T-helper 2 cell treated with Interferon-gamma antibody and Interleukin-4, amounts not matched to agents 100 ng/mL and 5 ng/mL, for 36 hours (primary cell): ENCODE measurements at regions not wholly inside any gene's neighbourhood (a gene's known extent, or its start where the extent isn't known, plus 50 kb on each side); places are given as distances from the start of the nearest gene placed in this dataset.
"Not testable (repeated sequence)": the region's sequence is repeated elsewhere in the genome, so short reads cannot be mapped to it uniquely, and the experiment has no call there.

Source experiments
- intact Hi-C: fragments of 100-400 bp; cut with micrococcal nuclease; formaldehyde crosslinking; loops from one replicate; pipeline ENCODE4 v1.15.1; 2023

DNA sequence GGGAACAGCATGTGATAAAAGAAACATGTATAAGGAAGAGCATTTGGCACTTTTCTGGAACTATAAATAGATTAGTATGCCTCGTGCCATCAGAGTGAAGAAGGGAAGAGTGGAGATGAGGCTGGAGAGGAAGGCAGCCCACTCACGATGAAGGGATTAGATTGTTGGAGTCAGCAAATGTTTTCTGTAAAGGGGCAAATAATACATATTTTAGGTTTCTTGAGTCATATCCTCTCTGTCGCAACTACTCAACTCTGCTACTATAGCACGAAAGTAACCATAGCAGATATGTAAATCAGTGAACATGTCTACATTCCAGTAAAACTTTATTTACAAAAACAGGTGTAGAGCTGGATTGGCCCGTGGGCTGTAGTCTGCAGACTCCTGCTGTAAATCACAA, 147.8 kb downstream of the TENT5C start:
- intact Hi-C loops, result loop anchor here (1.0 to 10.0 kb wide), 7 partner anchors 43 to 389 kb away; partner anchors contain the start of genes MAN1A2 and TENT5C

- intact Hi-C loops, result loop anchor here (1.0 to 10.0 kb wide), 7 partner anchors 44 to 390 kb away; partner anchors contain the start of genes MAN1A2 and TENT5C
Measured at GRCh38 chr1:117754061-117754969, 148.5 kb downstream of the TENT5C start.

DNA sequence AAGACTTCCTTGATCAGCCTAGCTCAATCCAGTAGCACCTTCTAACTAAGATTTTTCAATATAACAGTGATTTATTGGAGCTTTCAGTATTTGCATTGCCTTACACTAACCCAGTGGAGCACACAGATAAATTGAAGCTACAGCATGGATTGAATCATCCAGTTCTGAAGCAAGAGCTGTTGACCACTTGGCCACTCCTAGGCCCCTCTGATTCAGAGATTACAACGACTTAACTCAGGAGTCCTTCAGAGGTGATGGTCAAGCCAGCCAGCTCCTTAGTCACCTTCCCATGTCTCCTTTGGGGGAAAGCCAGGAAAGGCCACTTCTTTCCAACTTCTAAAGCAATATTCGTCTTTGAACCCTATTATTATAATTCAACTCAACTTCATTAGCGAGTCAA, 151.8 kb downstream of the TENT5C start:
- intact Hi-C loops, result loop anchor here (2.0 to 10.0 kb wide), 4 partner anchors 23 to 393 kb away; partner anchors contain the start of genes MAN1A2 and TENT5C

DNA sequence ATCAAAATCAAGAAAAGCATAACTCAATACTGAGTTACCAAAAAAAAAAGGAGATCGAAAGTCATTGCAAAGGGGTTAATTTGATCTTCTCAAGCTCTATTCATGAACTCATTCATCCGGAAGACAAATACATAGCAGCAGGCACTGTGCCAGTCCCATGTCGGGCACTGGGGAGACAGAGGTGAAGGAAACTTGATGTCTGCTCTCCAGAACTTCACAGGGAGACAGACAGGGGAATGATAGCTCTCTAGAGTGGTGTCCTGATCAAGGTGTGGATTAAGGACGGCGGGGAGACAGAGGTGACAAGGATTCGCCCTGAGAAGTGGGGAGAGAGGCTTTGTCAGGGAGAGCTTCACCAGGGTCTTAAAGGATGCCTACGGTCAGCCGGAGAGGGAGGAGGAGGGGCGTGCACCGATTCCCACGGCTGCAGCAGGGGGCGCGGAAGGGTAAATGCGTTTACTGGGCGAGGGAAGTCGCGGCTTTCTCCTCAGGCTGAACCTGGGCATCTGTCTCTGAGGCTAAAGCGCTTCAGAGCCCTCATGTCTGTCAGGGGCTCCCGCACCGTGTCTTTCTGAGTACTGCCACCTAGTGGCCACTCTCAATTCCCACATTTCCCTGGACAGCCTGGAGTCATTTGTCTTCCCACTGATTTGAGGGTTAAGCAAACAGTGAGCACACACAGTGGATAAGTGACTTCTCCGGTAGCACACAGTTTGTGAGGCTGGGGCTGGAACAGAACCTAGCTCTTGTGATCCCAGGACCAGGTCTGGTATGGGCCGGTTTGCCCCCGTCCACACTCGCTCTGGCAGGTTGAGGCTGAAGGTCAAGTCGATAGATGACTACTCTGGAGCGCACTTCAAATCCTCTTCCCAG, 152.8 kb downstream of the TENT5C start:
- intact Hi-C loops, result loop anchor here (1.0 to 10.0 kb wide), 6 partner anchors 24 to 394 kb away; partner anchors contain the start of genes MAN1A2 and TENT5C

GRCh38 chr1:117759535-117759934, 153.7 kb downstream of the TENT5C start:
- intact Hi-C loops, result loop anchor here (1.0 to 10.0 kb wide), 6 partner anchors 25 to 395 kb away; partner anchors contain the start of genes MAN1A2 and TENT5C

- intact Hi-C loops, result no loop called here
Measured at GRCh38 chr1:117760069-117760468, 154.2 kb downstream of the TENT5C start.

GRCh38 chr1:117760485-117760884, 154.6 kb downstream of the TENT5C start:
- intact Hi-C loops, result no loop called here

DNA sequence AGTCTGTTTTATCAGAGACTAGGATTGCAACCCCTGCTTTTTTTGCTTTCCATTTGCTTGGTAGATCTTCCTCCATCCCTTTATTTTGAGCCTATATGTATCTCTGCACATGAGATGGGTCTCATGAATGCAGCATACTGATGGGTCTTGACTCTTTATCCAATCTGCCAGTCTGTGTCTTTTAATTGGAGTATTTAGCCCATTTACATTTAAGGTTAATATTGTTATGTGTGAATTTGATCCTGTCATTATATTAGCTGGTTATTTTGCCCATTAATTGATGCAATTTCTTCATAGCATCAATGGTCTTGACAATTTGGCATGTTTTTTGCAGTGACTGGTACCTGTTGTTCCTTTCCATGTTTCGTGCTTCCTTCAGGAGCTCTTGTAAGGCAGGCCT, 161.7 kb downstream of the GDAP2 start:
- intact Hi-C loops, result not testable (repeated sequence)

GRCh38 chr1:117770981-117771531, 158.4 kb downstream of the GDAP2 start:
- intact Hi-C loops, result no loop called here

DNA sequence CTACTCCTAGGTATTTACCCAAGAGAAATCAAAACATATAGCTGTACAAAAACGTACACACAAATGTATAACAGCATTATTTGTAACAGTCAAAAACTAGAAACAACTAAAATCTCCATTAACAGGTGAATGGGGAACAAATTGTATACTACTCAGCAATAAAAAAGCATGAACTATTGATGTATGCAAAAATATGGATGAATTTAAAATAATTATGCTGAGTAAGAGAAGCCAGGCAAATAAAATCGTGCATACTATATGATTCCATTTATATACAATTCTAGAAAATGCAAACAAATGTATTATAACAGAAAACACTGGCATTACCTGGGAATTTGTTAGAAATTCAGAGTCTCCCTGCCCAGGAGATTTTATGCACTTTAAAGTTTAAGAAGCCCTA, 150.1 kb downstream of the GDAP2 start:
- intact Hi-C loops, result no loop called here

DNA sequence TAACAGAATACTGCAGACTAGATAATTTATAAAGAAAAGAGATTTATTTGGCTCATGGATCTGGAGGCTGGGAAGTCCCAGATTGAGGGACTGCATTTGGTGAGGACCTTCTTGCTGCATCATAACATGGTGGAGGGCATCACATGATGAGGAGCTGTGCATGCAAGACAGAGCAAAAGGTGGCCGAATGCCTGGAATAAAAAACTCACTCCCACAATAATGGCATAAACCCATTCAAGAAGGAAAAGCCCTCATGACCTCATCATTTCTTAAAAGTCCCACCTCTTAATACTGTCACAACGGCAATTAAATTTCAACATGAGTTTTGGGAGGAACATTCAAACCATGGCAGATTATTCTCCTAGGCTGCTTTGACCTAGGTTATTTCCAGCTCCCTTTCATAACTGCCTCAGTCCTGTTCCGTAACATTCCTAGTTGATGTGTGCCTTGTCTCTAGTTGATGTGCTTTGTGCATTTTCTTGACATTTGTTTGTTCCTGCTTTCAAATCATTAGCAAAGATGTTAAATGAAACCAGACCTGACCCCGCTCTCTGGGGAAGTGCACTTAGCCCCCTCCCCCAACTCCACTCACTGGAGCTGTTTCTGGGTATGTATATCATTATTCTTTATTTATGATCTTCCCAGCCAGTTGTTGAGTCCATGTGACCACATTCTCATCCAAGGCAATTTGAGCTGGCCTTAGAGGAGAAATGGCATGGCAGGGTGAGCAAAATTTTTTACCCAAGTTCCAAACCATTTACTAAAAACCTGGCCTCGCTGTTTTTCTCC, 148.5 kb downstream of the GDAP2 start:
- intact Hi-C loops, result no loop called here

DNA sequence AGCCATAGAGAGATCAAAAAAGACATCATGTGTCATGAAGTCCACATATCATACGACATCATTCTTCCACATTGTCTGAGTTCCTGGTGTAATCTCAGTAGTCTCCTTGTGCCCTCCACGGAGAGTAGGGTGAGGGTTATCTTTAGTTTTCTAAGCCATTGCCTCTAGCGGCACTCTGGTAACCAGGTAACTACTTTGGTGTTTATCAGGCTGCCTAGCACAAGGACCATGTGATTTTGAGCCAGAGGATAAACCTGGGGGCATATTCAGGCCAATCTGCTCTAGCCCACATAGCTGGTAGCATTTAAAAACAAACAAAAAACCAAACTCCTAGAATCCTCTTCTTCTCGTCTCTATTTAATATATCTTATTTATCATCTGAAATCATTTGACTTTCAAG, 147.4 kb downstream of the GDAP2 start:
- intact Hi-C loops, result no loop called here

DNA sequence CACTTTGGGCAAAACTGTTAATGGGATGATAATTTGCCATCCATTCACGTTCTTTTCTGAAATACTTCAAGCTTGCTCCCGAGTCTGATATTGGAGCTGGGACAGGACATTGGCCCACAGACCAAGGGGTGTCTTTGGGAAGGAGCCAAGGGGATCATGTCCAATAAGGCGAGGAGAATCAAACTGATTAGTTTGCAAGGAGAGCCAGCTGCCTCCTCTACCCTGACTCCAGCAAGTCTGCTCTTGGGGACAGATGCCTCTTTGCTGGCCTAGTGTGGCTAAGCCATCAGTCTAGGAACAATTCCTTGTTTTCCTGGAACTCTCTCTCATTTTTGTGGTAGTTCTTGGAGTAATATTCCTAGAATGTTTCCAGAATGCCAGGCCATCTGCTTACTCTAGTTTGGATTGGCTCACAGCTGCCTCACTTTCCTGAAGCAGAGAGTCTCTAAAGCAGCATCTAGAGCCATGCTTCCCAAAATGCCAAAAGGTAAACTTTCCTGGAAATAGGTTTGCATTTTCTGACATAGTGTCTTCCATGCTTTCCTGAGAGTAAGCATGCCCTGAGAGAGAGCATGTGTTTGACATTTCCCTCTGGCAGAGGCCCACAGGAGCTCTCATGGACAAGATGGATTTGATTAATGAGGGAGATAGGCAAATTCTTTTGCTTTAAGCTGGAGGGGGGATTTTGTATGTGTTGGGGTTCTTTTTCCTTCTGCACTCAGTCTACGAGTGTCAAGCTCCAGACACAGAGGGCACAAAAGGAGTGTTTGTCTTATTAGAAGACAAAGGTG, 145.6 kb downstream of the GDAP2 start:
- intact Hi-C loops, result no loop called here

DNA sequence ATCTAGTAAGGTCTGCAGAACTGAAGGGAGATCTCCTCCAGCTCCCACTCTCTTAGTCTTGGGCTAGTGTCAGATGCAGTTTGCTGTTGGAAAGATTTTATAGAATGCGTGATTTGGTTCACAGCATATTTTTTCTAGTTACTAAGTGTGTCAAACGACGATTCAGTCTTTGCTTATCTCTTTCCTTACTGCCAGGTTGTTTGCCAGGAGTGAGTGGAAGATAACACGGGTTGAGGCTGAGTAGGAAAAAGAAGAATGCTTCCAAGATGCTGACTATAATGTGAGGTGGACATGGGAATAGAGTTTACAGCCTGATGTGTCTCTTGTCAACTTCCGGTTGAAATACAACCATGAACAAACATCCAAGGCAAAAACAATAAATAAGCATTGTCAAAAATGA, 141.4 kb downstream of the GDAP2 start:
- intact Hi-C loops, result no loop called here

DNA sequence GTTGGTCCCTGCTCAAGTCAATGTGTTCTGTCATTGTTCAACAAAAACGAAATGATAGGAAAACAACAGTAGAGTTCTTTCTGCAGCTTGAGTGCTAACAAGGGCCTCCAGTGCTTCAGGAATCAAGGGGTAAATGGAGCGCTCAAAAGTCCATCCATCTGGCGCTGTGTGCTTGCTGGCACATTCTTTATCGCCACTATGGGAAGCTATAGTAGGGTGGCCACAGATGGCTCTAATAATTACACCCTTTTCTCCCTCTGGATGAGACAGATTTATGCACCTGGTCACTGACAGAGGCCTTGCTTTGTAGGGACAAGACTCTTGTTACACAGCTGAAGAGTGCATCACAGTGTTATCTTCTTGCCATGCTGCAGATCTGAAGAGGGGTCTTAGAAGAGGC, 136.0 kb downstream of the GDAP2 start:
- intact Hi-C loops, result no loop called here

DNA sequence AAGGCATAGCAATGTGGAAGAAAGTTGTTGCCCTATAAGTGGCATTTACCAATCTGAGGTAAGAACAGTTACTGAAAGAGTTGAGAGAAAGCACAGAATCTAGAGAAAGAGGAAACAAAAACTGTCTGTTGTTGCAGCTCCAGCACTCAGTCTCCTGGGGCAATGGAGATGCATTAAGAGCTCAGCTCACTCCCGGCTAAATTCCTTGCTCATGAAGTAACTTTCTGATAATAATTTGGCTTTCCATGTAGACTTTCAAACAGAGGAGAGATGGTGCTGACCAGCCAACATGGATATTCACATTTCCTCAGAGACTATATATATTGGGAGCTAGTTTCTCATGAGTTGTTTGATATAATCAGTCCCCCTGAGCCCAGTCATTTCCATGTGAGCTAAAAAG, 135.3 kb downstream of the GDAP2 start:
- intact Hi-C loops, result no loop called here

- intact Hi-C loops, result no loop called here
Measured at GRCh38 chr1:117795190-117795589, 134.2 kb downstream of the GDAP2 start.

DNA sequence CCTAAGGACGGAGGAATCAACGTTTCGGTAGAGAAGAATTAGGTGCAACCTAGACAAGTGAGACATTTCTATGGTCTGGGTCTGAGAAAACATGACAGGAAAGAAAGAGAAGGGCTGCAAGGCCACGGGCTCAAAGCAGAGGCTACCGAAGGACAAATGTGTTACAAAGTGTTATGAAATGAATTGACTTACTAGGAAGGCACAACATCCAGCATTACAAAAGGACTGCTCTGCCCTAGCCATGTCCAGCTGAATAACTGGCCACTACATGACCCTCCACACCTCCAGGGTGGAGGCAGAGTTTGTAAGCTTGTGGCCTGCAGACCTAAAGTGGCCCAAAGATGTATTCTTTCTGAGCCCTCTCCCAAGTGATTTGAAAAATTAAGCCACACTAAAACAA, 133.6 kb downstream of the GDAP2 start:
- intact Hi-C loops, result no loop called here

DNA sequence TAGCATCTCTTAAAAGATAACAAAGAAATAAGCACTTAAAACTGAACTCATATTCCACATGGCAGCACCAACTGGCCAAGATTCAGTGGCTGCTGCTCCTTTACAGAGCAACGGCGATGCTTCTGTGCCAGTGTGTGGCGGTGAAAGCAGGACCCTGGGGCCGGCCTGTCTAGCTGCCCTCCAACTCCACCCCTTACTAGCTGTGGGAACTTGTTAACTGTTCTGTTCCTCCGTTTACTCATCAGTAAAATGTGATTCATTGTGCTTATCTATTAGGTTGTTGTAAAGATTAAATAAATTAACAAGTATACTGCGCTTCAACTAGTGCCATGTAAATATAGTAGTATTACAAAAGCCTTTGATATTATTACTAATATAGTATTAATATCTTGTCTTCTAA, 133.2 kb downstream of the GDAP2 start:
- intact Hi-C loops, result no loop called here

DNA sequence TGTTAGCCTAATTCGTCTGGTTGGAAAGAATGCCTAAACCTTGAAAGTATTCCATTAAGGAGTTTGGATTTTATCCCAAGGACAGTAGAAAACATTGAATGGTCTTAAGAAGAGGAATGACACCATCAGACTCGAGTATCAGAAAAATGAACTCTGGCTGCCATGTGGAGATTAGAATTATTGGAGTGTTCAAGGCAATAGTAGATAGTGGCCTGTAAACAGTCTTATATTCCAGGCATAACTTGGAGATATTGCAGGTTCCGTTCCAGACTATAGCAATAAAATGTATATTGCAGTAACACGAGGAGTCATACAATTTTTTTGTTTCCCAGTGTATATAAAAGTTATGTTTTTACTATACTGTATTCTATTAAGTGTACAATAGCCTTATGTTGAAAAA, 130.9 kb downstream of the GDAP2 start:
- intact Hi-C loops, result no loop called here
